Choroid plexus epithelial cell (primary cell): ENCODE measurements at regions not wholly inside any gene's neighbourhood (a gene's known extent, or its start where the extent isn't known, plus 50 kb on each side); places are given as distances from the start of the nearest gene placed in this dataset.

Experiments used
- DNase-seq: peaks from one replicate; pipeline ENCODE4 v3.0.0-alpha.2; 2010; ENCODE audit warnings: low read depth
- H3K4me3 ChIP-seq: 2 replicates; pipeline ENCODE4 v1.5.1; 2011; ENCODE audit warnings: low read depth, mild to moderate bottlenecking, control low read depth, low read length, moderate library complexity
- CTCF ChIP-seq: conservative IDR thresholded peaks from 2 replicates; pipeline ENCODE4 v1.5.1; 2011; ENCODE audit warnings: low read depth, mild to moderate bottlenecking, control low read depth, inconsistent platforms, low read length, moderate library complexity

- no peak overlapping the region for H3K4me3 ChIP-seq
- no peak for DNase-seq
- no peak for TF ChIP-seq CTCF
Measured at GRCh38 chr15:35852818-35853624, 307.1 kb upstream of the DPH6 start.

GRCh38 chr15:35854316-35854715, 308.4 kb upstream of the DPH6 start:
- no peak for DNase-seq
- TF ChIP-seq CTCF, result no peak
- no peak overlapping the region for H3K4me3 ChIP-seq

GRCh38 chr15:35857567-35858226, 311.7 kb upstream of the DPH6 start:
- H3K4me3 ChIP-seq, result no peak overlapping the region
- DNase-seq, result no peak
- no peak for TF ChIP-seq CTCF

GRCh38 chr15:35858707-35859106, 312.7 kb upstream of the DPH6 start:
- TF ChIP-seq CTCF, result no peak
- no peak overlapping the region for H3K4me3 ChIP-seq
- DNase-seq, result no peak

DNA sequence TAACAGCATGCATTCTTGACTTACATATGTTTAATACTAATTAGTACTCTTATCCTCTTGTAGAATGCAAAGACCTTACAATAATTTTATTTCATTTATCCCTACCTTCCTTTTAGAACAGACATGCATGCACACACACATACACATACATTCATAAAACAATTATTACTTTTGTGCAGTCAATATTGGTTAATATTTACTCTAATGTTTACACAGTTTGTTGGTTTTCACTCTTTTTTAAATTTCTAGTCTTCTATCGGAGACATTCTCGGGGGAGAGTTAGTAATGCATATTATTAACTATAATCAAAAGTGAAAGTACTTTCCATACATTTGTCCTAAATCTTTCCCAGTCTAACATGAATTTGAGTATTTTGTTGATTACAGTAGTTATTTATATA, 317.7 kb upstream of the DPH6 start:
- TF ChIP-seq CTCF, result no peak
- H3K4me3 ChIP-seq, result no peak overlapping the region
- DNase-seq, result no peak

DNA sequence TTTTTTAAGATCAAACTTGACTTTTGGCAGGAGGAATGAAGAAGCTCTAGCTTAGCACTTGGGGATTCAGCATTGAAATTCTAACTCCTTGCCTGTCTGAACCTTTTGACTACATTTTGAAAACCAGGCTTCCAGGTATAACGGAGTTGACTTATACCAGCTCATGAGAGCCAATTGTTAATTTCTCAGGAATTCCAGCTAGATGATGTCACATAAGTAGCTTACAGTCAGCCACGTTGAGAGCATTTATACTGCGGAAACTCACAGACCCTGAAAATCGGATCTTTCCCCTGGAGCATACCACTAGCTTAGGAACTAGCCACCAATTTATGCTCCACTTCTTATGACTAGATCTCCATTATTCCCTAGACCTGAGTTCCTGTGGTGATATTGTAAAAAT, 321.4 kb upstream of the DPH6 start:
- no peak overlapping the region for H3K4me3 ChIP-seq
- DNase-seq, result no peak
- no peak for TF ChIP-seq CTCF

DNA sequence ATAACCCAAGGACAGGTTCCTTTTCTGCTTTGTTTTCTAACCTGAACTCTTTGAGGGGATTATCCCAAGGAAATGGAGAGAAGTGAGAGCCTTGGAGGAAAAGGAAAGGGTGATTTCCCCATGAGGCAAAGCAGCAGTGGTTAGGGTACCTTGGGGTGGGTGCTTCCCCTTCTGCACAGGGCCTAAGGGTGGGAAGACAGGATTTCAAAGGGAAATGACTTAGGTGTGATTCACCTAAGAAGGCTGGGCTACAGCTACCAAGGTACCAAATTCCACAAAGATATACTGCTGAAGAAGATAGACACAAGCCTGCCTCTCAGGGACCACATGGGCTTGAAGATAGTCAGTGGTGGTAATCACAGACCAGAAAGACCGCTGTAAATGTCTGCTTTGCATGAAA, 325.3 kb upstream of the DPH6 start:
- no peak for DNase-seq
- TF ChIP-seq CTCF, result no peak

More for the DNA sequence above, 325.3 kb upstream of the DPH6 start:
- H3K4me3 ChIP-seq, result no peak overlapping the region
